NCI-H1436 treated with DMSO at 0.1 percent for 48 hours (cell line): ENCODE measurements at regions not wholly inside any gene's neighbourhood (a gene's known extent, or its start where the extent isn't known, plus 50 kb on each side); places are given as distances from the start of the nearest gene placed in this dataset.

ENCODE experiments used
- DNase-seq: peaks from one replicate; lab custom pipeline; 2025; lab: John Stamatoyannopoulos, UW

DNA sequence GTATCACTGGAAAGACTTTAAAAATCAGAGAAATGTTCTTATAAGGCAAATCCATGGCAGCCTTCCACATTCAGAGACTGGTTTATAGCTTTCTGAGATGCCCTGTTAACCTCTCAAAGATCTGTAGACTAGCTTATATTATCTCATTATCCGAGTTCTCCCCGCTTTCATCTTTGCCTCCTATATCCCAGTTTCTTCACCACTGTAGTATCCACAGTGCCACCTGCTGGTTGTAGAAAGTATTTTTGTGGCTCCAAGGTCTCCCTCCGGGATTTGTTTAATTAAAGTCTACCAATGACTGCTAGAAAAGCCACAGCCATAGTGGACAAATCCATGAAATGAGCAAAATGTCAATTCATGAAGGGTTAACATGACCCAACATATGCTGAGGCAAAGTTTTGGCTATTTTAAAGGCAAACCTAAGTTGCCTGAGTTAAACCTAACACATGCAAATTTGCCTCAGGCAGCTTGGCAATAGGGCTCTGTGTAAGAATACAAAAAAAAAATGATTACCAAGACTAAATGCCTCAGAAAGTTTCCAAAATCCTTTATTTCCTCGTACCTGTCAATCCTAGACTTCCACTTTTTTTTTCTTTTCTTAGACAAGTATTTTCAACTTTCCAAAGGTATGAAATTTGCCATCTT lies 218.8 kb upstream of the BMP4 start:
- DNase-seq: no peak

GRCh38 chr14:54177019-54177418 lies 219.8 kb upstream of the CDKN3 start:
- no peak for DNase-seq

DNA sequence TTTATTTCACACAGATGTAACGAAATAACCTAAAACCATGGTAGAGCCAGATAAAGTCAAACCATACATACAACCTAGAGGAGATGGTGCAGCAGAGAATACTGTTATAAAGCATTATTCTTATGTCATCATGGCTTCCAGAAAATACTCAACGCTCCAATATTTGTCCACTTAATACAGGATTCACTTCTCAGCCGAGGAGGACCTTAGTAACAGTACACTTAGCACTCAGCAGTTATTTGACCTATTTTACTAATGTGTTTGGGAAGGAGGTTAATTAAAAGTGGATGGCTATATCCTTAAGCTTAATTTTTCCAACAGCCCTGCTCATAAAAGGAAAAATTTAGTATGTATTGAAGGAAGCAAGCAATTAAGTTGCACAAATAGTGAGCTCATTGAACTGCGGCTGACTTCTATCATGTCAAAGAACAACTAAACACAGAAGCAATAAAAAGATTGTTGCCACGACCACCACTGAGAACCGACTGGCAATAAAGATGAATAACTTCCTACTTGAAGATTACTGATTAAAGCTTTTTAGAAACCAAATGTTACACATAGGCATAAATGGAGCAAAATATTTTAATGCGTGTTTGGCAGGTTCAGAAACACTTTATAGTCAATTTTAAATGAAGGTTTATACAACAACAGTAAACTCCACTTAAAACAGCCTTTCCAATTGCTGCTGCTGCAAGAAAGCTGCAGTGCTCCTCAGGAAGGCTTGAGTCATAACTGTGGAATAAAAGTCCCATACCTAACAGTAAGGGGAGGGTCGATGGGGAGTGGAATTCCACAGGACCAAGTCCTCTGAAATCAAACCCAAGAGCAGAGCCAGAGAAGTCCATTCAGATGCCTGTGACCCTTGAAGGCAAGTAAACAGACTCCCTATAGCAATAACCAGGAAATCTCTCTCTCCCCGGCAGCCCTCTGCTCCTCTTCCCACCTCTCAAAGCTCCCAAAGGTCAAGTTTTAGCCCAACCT lies 218.9 kb upstream of the CDKN3 start:
- DNase-seq: no peak

DNA sequence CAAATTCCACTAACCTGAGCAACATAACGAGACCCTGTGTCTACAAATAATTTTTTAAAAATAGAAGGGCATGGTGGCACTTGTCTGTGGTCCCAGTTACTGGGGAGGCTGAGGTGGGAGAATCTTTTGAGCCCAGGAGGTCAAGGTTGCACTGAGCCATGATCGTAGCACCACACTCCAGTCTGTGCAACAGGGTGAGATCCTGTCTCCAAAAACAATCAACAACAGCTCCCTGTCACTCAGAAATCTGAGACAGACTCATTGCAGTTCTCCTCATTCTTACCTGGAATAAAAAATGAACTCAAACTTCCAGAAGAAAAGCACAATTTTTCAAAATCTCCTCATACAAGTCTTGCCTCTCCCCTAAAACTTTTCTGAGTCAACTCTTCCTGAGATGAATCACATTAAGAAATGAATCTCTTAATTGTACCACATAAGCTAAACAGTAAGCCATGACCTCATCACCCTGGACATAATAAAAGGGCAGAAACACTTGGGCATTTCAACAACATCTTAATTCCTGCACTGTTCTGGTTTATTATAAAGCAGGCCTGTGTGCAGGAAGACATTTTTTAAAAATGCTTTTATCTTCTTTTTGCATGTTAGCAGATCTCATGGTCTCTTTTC lies 214.3 kb upstream of the CDKN3 start:
- no peak for DNase-seq

DNA sequence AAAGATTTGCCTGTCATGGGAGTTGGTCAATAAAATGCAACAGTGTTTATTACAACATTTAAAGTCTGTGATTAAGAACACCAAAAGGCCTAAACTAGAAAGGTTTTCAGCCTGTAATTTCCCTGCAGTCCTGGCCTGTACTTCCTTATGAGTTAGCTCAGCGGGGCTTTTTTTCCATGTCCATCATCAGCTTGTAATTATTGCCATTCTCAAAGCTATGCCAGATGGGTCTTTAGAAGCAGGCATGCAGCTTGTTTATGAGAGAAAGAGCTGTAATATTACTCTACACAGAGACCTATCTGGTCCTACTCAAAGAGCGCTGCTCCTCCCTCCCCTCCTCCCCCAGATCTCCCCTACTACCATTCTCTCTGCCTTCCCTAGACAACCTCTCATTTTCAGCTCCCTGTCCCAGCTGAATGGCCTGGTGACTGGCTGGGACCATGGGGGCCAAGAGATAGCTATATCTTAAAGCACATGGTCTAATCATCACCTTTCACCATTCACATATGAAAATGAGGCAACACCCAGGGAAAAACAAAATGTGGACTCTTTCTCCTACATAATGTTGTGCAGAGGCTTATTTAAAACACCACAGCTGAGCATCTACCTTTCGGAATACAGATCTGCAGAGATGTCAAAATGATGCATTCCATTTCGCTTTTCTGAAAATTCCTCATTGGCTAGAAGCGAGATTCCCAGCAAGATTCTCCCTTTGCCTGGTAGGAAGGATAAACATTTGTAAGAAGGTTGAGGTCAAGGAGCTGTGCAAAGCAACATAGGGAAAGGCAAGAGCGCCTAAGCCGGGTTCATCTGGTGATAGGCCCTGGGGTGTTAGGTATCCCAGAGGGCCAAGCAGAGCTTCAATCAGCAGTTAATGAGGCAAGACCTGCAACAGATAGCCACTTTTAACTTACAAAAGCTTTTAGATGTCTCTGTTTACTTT lies 209.7 kb upstream of the CDKN3 start:
- DNase-seq: no peak

DNA sequence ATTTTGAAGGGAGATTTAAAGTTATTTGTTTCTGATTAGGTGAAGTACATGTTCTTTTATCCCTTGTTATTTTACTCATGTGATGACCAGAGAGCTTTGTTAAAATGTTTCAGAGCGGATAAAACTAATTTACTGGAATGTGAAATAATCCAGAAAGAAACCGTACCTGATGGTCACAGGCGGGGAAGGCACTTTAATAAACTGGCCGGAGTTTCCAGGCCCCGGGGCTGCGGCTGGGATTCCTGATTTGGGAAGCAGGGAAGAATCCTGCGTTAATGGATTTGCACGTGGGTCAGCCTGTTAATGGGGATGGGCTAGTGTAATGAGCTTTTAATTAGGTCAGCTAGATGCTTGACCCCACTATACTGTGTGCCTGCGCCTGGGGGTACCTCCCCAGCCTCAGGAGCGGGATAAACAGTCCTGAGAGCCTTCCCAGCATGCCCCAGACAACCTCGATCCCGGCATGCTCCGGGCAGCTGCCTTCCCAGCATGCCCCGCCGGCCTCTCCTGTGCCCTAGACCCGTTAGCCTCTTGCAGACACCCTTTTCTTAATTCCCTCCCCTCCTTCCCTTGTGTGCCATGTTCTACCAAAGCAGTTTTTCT lies 208.6 kb upstream of the CDKN3 start:
- DNase-seq: no peak

GRCh38 chr14:54189333-54189732 lies 207.5 kb upstream of the CDKN3 start:
- DNase-seq: no peak

GRCh38 chr14:54189748-54190354 lies 207.0 kb upstream of the CDKN3 start:
- no peak for DNase-seq

- DNase-seq: no peak
These were observed 205.0 kb upstream of the CDKN3 start for GRCh38 chr14:54191846-54192245.

GRCh38 chr14:54192610-54193009 lies 204.2 kb upstream of the CDKN3 start:
- DNase-seq: no peak

- no peak for DNase-seq
These were observed 202.9 kb upstream of the CDKN3 start for GRCh38 chr14:54193871-54194270.

GRCh38 chr14:54194501-54194900 lies 202.3 kb upstream of the CDKN3 start:
- DNase-seq: no peak

DNA sequence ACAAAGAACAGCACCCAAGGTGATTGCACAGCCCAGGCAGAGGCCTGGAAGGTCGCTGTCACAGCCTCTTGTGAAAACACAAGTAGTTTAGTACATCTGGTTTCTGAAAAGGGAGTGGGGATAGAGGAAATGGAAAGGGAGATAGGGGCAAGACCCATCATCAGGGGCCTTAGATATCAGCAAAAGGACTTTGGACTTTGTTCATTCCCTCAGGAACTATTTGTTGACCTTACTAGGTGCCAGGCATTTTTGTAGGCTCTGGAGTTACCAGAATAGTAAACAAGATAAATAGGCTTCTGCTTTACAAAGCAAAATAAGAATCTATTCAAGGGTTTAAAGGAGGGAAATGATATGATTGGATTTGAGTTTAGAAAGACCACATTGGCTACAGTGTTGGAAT lies 199.4 kb upstream of the CDKN3 start:
- no peak for DNase-seq

DNA sequence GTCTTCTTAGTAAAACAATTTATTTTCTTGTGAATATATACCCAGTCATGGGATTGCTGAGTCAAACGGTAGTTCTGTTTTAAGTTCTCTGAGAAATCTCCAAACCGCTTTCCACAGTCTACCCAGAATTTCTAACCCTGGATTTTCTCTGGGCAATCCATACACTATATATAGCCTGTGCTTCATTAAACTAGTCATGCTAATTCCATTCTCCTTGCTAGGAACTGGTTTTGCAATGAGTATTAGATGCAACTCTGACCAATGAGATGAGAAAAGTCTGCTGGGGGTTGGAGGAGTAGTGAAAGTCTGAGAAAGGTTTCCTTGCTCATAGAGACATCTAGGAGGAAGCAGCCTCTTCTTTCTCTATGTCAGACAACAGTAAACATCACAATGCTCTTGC lies 196.1 kb upstream of the CDKN3 start:
- no peak for DNase-seq

DNA sequence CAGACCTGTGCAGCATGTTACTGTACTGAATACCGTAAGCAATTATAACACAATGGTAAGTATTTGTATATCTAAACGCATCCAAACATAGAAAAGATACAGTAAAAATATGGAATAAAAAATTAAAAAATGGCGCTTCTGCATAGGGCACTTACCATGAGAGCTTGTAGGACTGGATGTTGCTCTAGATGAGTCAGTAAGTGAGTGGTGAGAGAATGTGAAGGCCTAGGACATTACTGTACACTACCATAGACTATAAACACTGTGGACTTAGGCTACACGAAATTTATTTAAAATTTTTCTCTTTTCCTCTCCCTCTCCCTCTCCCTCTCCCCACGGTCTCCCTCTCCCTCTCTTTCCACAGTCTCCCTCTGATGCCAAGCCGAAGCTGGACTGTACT lies 194.5 kb upstream of the CDKN3 start:
- DNase-seq: no peak

GRCh38 chr14:54206516-54206915 lies 190.3 kb upstream of the CDKN3 start:
- no peak for DNase-seq

DNA sequence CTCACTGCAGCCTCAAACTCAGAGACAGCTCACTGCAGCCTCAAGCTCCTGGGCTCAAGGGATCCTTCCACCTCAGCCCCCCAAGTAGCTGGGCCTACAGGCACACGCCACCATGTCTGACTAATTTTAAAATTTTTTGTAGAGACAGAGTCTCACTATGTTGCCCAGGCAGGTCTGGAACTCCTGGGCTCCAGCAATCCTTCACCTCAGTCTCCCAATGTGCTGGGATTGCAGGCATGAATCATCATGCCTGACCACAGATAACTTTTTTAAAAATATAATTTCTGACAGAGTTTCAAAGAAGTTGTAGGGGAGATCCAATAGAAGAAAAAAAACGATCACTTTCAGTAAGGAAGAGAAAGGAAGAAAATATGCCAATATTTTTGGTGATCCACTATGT lies 189.7 kb upstream of the CDKN3 start:
- DNase-seq: no peak

GRCh38 chr14:54207476-54208462 lies 189.0 kb upstream of the CDKN3 start:
- DNase-seq: no peak

- DNase-seq: no peak
These were observed 188.1 kb upstream of the CDKN3 start for GRCh38 chr14:54208751-54209150.
